Left ventricle myocardium inferior (tissue), 1 donor: ENCODE measurements at regions not wholly inside any gene's neighbourhood (a gene's known extent, or its start where the extent isn't known, plus 50 kb on each side); places are given as distances from the start of the nearest gene placed in this dataset.

ENCODE experiments used
- DNase-seq: peaks from one replicate; pipeline ENCODE4 v3.0.0-alpha.2; 2020
- H3K27ac ChIP-seq: fragments of 200-600 bp; replicated peaks from 2 replicates; pipeline ENCODE4 v1.8.0; 2021
- H3K27me3 ChIP-seq: fragments of 200-600 bp; 2 replicates; pipeline ENCODE4 v1.8.0; 2021; ENCODE audit warnings: low read depth
- H3K36me3 ChIP-seq: fragments of 200-600 bp; 2 replicates; pipeline ENCODE4 v1.8.0; 2021
- H3K4me1 ChIP-seq: fragments of 200-600 bp; 2 replicates; pipeline ENCODE4 v1.8.0; 2021
- H3K4me3 ChIP-seq: fragments of 200-600 bp; 2 replicates; pipeline ENCODE4 v1.8.0; 2021; ENCODE audit warnings: mild to moderate bottlenecking, moderate library complexity
- H3K9me3 ChIP-seq: fragments of 200-600 bp; replicated peaks from 2 replicates; pipeline ENCODE4 v1.8.0; 2021
- CTCF ChIP-seq: fragments of 200-600 bp; IDR thresholded peaks from 2 replicates; pipeline ENCODE4 v1.8.0; 2021; ENCODE audit warnings: antibody characterized with exemption, mild to moderate bottlenecking, borderline replicate concordance
- intact Hi-C: fragments of 100-400 bp; cut with micrococcal nuclease; formaldehyde crosslinking; loops from one replicate; pipeline ENCODE4 v1.11.0; 2022
- donor health status: DM: no; HTN: yes; CAD: no; lungs with severe emphysema.

GRCh38 chr9:14031810-14032209 is 282.1 kb downstream of the NFIB start:
- H3K27ac ChIP-seq: peak overlapping the region; percentile 86
- intact Hi-C loops: no loop called here
- H3K36me3 ChIP-seq: no peaks in the 10 kb centered on the region
- H3K9me3 ChIP-seq: no peaks in the 10 kb centered on the region
- H3K4me3 ChIP-seq: peak overlapping the region; percentile 58
- peaks cover 56% of the 10 kb centered on the region for H3K4me1 ChIP-seq
- TF ChIP-seq CTCF: no peak
- no peaks in the 10 kb centered on the region for H3K27me3 ChIP-seq
- no peak for DNase-seq

GRCh38 chr9:14031060-14031414 is 282.9 kb downstream of the NFIB start:
- H3K27me3 ChIP-seq: no peaks in the 10 kb centered on the region
- intact Hi-C loops: no loop called here
- DNase-seq: peak; percentile 26
- peak; percentile 43 for TF ChIP-seq CTCF
- peak overlapping the region; percentile 86 for H3K27ac ChIP-seq
- H3K9me3 ChIP-seq: no peaks in the 10 kb centered on the region
- H3K4me1 ChIP-seq: peaks cover 61% of the 10 kb centered on the region
- H3K4me3 ChIP-seq: peak overlapping the region; percentile 58
- no peaks in the 10 kb centered on the region for H3K36me3 ChIP-seq

GRCh38 chr9:14030375-14031059 is 283.4 kb downstream of the NFIB start:
- intact Hi-C loops: no loop called here
- H3K27me3 ChIP-seq: no peaks in the 10 kb centered on the region
- no peak for TF ChIP-seq CTCF
- H3K4me1 ChIP-seq: peaks cover 62% of the 10 kb centered on the region
- peak overlapping the region; percentile 86 for H3K27ac ChIP-seq
- peak overlapping the region; percentile 58 for H3K4me3 ChIP-seq
- DNase-seq: no peak
- H3K36me3 ChIP-seq: no peaks in the 10 kb centered on the region
- H3K9me3 ChIP-seq: no peaks in the 10 kb centered on the region

GRCh38 chr9:14029806-14030374 is 284.1 kb downstream of the NFIB start:
- Histone ChIP-seq H3K4me1 (peaks cover 62% of the 10 kb centered on the region), H3K27ac (peak overlapping the region; percentile 86), H3K27me3 (no peaks in the 10 kb centered on the region), H3K9me3 (no peaks in the 10 kb centered on the region), H3K36me3 (no peaks in the 10 kb centered on the region), H3K4me3 (peak overlapping the region; percentile 58)
- intact Hi-C loops: loop anchor here (10.0 kb wide), 1 partner anchor 595 kb away; no protein-coding TSS in a partner anchor
- no peak for DNase-seq
- TF ChIP-seq CTCF: no peak

- H3K36me3 ChIP-seq: no peaks in the 10 kb centered on the region
- TF ChIP-seq CTCF: no peak
- peak; percentile 67 for DNase-seq
- H3K4me3 ChIP-seq: no peak overlapping the region
- no peaks in the 10 kb centered on the region for H3K9me3 ChIP-seq
- H3K4me1 ChIP-seq: peaks cover 60% of the 10 kb centered on the region
- intact Hi-C loops: loop anchor here (10.0 kb wide), 1 partner anchor 592 kb away; no protein-coding TSS in a partner anchor
- peak overlapping the region; percentile 86 for H3K27ac ChIP-seq
- H3K27me3 ChIP-seq: no peaks in the 10 kb centered on the region
Observed at GRCh38 chr9:14027116-14027800, 286.7 kb downstream of the NFIB start.
